WTC11 (cell line): ENCODE measurements at regions not wholly inside any gene's neighbourhood (a gene's known extent, or its start where the extent isn't known, plus 50 kb on each side); places are given as distances from the start of the nearest gene placed in this dataset.

ENCODE experiments used
- ATAC-seq: fragments of 200-7000 bp; cut with Tn5 transposase; 2 replicates; pipeline ENCODE4 v1.10.0; 2021; ENCODE audit warnings: mild to moderate bottlenecking, moderate library complexity
- CTCF ChIA-PET: fragments of 300-600 bp; sonication (Branson Sonifier 250); formaldehyde crosslinking; loops from one replicate; lab custom pipeline; 2021; ENCODE audit warnings: antibody characterized with exemption; lab: Charles Lee
- POLR2A ChIA-PET: fragments of 350-600 bp; sonication (Branson Sonifier 250); formaldehyde crosslinking; loops from one replicate; lab custom pipeline; 2021; ENCODE audit warnings: antibody characterized with exemption; lab: Charles Lee
- DNase-seq: peaks from one replicate; pipeline ENCODE4 v3.0.0; 2021; ENCODE audit warnings: low spot score
- H3K27ac Mint-ChIP-seq: 2 replicates; pipeline ENCODE4 v1.8.0; 2021; ENCODE audit warnings: mixed read lengths
- H3K27me3 Mint-ChIP-seq: 2 replicates; pipeline ENCODE4 v1.8.0; 2021; ENCODE audit warnings: low read depth, mild to moderate bottlenecking, moderate library complexity, mixed read lengths
- H3K36me3 Mint-ChIP-seq: 2 replicates; pipeline ENCODE4 v1.8.0; 2021; ENCODE audit warnings: mixed read lengths
- H3K4me1 Mint-ChIP-seq: 2 replicates; pipeline ENCODE4 v1.8.0; 2022; ENCODE audit warnings: mixed read lengths
- H3K4me3 Mint-ChIP-seq: 2 replicates; pipeline ENCODE4 v1.8.0; 2021; ENCODE audit warnings: mild to moderate bottlenecking, moderate library complexity, mixed read lengths
- H3K9me3 Mint-ChIP-seq: 2 replicates; pipeline ENCODE4 v1.8.0; 2021; ENCODE audit warnings: mixed read lengths
- CBFB ChIP-seq: sonication (generic); formaldehyde crosslinking; IDR thresholded peaks from 2 replicates; pipeline ENCODE4 v1.8.1; 2022; ENCODE audit warnings: mild to moderate bottlenecking, low read depth, missing genetic modification reagents
- FOXJ3 ChIP-seq: sonication (generic); formaldehyde crosslinking; IDR thresholded peaks from 2 replicates; pipeline ENCODE4 v1.9.0; 2021; ENCODE audit warnings: missing genetic modification reagents, mild to moderate bottlenecking, borderline replicate concordance
- FOXK1 ChIP-seq: sonication (generic); formaldehyde crosslinking; IDR thresholded peaks from 2 replicates; pipeline ENCODE4 v1.8.0; 2022; ENCODE audit warnings: mild to moderate bottlenecking, moderate library complexity, missing genetic modification reagents
- GRHL2 ChIP-seq: fragments of 250-450 bp; sonication (Bioruptor Pico); IDR thresholded peaks from 2 replicates; pipeline ENCODE4 v1.8.0; 2022; ENCODE audit warnings: mild to moderate bottlenecking, moderate library complexity; ENCODE audit not compliant: insufficient replicate concordance, severe bottlenecking
- GTF2I ChIP-seq: fragments of 250-450 bp; sonication (Bioruptor Pico); conservative IDR thresholded peaks from 2 replicates; pipeline ENCODE4 v1.4.0; 2021; ENCODE audit warnings: mild to moderate bottlenecking
- JAZF1 ChIP-seq: fragments of 250-450 bp; sonication (Bioruptor Pico); IDR thresholded peaks from 2 replicates; pipeline ENCODE4 v1.9.0; 2021; ENCODE audit warnings: moderate library complexity, mild to moderate bottlenecking, inconsistent platforms
- KAT7 ChIP-seq: sonication (generic); formaldehyde crosslinking; IDR thresholded peaks from 2 replicates; pipeline ENCODE4 v1.8.1; 2023; ENCODE audit warnings: missing genetic modification reagents, mild to moderate bottlenecking, borderline replicate concordance
- TCF7 ChIP-seq: sonication (generic); formaldehyde crosslinking; IDR thresholded peaks from 2 replicates; pipeline ENCODE4 v1.8.0; 2022; ENCODE audit warnings: mild to moderate bottlenecking, low read depth, missing genetic modification reagents, moderate library complexity
- TP53 ChIP-seq: sonication (generic); formaldehyde crosslinking; IDR thresholded peaks from 2 replicates; pipeline ENCODE4 v1.8.1; 2023; ENCODE audit warnings: mild to moderate bottlenecking, missing genetic modification reagents
- ZNF219 ChIP-seq: sonication (generic); formaldehyde crosslinking; IDR thresholded peaks from 2 replicates; pipeline ENCODE4 v1.8.0; 2023; ENCODE audit warnings: missing genetic modification reagents, mild to moderate bottlenecking, borderline replicate concordance
- TF ChIP-seq, protein P1 (sequence below): sonication (generic); formaldehyde crosslinking; IDR thresholded peaks from 2 replicates; pipeline ENCODE4 v1.8.1; 2022; ENCODE audit warnings: missing genetic modification reagents, borderline replicate concordance
- TF ChIP-seq, protein P2 (sequence below): sonication (generic); formaldehyde crosslinking; IDR thresholded peaks from 2 replicates; pipeline ENCODE4 v1.8.0; 2023; ENCODE audit warnings: missing genetic modification reagents
- TF ChIP-seq, protein P3 (sequence below): sonication (generic); formaldehyde crosslinking; IDR thresholded peaks from 2 replicates; pipeline ENCODE4 v1.8.0; 2022; ENCODE audit warnings: mild to moderate bottlenecking, missing genetic modification reagents
- TF ChIP-seq, protein P4 (sequence below): fragments of 250-450 bp; sonication (Bioruptor Pico); IDR thresholded peaks from 2 replicates; pipeline ENCODE4 v1.9.0; 2021; ENCODE audit warnings: mild to moderate bottlenecking
- TF ChIP-seq, protein P5 (sequence below): fragments of 250-450 bp; sonication (Bioruptor Pico); IDR thresholded peaks from 2 replicates; pipeline ENCODE4 v1.9.0; 2021; ENCODE audit warnings: moderate library complexity, mild to moderate bottlenecking, inconsistent platforms, borderline replicate concordance
- TF ChIP-seq, protein P6 (sequence below): sonication (generic); formaldehyde crosslinking; IDR thresholded peaks from 2 replicates; pipeline ENCODE4 v1.8.0; 2022; ENCODE audit warnings: mild to moderate bottlenecking, missing genetic modification reagents
- TF ChIP-seq, protein P7 (sequence below): sonication (generic); formaldehyde crosslinking; IDR thresholded peaks from 2 replicates; pipeline ENCODE4 v1.8.1; 2022; ENCODE audit warnings: low read depth, mild to moderate bottlenecking, moderate library complexity, missing genetic modification reagents, borderline replicate concordance

DNA sequence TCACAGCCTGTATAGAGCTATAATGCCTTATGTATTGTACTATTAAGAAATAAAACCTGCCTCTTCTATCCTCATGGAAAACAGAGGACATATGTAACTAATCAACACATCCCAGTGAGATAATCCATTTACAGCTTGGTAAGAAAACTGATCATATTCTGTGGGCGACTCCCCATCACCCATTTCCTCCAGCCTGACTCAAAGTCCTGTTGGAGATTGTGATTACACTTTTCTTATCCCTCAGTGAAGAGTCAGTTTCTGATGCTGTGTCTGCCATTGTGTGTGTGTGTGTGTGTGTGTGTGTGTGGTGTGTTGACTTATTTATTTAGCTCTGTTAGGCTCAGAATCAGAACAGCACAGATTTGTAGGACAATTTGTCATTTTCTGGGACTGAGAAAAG lies 212.8 kb downstream of the FGF9 start:
- no peaks in the 10 kb centered on the region for H3K27me3 Mint-ChIP-seq
- ATAC-seq (no peak), DNase-seq (no peak)
- H3K36me3 Mint-ChIP-seq, result no peaks in the 10 kb centered on the region
- POLR2A ChIA-PET, result no interaction called here
- CTCF ChIA-PET, result interaction anchor here (1.5 to 1.6 kb wide), 2 partner anchors 30 to 246 kb away, joined by 4 to 6 read pairs; no protein-coding TSS in a partner anchor
- no peaks in the 10 kb centered on the region for H3K4me1 Mint-ChIP-seq
- no peak overlapping the region for H3K27ac Mint-ChIP-seq
- H3K4me3 Mint-ChIP-seq, result no peak overlapping the region
- TF ChIP-seq FOXJ3 (CRISPR knock-in tag), result no peak
- TF ChIP-seq, protein P1, sequence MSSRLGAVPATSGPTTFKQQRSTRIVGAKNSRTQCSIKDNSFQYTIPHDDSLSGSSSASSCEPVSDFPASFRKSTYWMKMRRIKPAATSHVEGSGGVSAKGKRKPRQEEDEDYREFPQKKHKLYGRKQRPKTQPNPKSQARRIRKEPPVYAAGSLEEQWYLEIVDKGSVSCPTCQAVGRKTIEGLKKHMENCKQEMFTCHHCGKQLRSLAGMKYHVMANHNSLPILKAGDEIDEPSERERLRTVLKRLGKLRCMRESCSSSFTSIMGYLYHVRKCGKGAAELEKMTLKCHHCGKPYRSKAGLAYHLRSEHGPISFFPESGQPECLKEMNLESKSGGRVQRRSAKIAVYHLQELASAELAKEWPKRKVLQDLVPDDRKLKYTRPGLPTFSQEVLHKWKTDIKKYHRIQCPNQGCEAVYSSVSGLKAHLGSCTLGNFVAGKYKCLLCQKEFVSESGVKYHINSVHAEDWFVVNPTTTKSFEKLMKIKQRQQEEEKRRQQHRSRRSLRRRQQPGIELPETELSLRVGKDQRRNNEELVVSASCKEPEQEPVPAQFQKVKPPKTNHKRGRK, result no peak
- no peak for TF ChIP-seq ZNF219 (CRISPR knock-in tag)
- TF ChIP-seq TCF7, result no peak
- TF ChIP-seq FOXK1 (CRISPR knock-in tag), result no peak
- TF ChIP-seq, protein P2, sequence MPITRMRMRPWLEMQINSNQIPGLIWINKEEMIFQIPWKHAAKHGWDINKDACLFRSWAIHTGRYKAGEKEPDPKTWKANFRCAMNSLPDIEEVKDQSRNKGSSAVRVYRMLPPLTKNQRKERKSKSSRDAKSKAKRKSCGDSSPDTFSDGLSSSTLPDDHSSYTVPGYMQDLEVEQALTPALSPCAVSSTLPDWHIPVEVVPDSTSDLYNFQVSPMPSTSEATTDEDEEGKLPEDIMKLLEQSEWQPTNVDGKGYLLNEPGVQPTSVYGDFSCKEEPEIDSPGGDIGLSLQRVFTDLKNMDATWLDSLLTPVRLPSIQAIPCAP, result no peak
- TF ChIP-seq, protein P3, sequence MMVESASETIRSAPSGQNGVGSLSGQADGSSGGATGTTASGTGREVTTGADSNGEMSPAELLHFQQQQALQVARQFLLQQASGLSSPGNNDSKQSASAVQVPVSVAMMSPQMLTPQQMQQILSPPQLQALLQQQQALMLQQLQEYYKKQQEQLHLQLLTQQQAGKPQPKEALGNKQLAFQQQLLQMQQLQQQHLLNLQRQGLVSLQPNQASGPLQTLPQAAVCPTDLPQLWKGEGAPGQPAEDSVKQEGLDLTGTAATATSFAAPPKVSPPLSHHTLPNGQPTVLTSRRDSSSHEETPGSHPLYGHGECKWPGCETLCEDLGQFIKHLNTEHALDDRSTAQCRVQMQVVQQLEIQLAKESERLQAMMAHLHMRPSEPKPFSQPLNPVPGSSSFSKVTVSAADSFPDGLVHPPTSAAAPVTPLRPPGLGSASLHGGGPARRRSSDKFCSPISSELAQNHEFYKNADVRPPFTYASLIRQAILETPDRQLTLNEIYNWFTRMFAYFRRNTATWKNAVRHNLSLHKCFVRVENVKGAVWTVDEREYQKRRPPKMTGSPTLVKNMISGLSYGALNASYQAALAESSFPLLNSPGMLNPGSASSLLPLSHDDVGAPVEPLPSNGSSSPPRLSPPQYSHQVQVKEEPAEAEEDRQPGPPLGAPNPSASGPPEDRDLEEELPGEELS (CRISPR knock-in tag), result no peak
- no peak for TF ChIP-seq CBFB (CRISPR knock-in tag)
- no peak for TF ChIP-seq KAT7 (CRISPR knock-in tag)
- TF ChIP-seq GRHL2 (CRISPR knock-in tag), result no peak
- TF ChIP-seq, protein P4, sequence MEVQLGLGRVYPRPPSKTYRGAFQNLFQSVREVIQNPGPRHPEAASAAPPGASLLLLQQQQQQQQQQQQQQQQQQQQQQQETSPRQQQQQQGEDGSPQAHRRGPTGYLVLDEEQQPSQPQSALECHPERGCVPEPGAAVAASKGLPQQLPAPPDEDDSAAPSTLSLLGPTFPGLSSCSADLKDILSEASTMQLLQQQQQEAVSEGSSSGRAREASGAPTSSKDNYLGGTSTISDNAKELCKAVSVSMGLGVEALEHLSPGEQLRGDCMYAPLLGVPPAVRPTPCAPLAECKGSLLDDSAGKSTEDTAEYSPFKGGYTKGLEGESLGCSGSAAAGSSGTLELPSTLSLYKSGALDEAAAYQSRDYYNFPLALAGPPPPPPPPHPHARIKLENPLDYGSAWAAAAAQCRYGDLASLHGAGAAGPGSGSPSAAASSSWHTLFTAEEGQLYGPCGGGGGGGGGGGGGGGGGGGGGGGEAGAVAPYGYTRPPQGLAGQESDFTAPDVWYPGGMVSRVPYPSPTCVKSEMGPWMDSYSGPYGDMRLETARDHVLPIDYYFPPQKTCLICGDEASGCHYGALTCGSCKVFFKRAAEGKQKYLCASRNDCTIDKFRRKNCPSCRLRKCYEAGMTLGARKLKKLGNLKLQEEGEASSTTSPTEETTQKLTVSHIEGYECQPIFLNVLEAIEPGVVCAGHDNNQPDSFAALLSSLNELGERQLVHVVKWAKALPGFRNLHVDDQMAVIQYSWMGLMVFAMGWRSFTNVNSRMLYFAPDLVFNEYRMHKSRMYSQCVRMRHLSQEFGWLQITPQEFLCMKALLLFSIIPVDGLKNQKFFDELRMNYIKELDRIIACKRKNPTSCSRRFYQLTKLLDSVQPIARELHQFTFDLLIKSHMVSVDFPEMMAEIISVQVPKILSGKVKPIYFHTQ (CRISPR knock-in tag), result no peak
- TF ChIP-seq, protein P5, sequence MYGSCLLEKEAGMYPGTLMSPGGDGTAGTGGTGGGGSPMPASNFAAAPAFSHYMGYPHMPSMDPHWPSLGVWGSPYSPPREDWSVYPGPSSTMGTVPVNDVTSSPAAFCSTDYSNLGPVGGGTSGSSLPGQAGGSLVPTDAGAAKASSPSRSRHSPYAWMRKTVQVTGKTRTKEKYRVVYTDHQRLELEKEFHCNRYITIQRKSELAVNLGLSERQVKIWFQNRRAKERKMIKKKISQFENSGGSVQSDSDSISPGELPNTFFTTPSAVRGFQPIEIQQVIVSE, result no peak
- TF ChIP-seq TP53 (CRISPR knock-in tag), result no peak
- TF ChIP-seq, protein P6, sequence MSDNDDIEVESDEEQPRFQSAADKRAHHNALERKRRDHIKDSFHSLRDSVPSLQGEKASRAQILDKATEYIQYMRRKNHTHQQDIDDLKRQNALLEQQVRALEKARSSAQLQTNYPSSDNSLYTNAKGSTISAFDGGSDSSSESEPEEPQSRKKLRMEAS (CRISPR knock-in tag), result no peak
- TF ChIP-seq GTF2I (CRISPR knock-in tag), result no peak
- no peak for TF ChIP-seq JAZF1 (CRISPR knock-in tag)
- TF ChIP-seq, protein P7, sequence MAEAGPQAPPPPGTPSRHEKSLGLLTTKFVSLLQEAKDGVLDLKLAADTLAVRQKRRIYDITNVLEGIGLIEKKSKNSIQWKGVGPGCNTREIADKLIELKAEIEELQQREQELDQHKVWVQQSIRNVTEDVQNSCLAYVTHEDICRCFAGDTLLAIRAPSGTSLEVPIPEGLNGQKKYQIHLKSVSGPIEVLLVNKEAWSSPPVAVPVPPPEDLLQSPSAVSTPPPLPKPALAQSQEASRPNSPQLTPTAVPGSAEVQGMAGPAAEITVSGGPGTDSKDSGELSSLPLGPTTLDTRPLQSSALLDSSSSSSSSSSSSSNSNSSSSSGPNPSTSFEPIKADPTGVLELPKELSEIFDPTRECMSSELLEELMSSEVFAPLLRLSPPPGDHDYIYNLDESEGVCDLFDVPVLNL (CRISPR knock-in tag), result no peak
- 0 out of 2 replicates have a peak, but pooled peaks cover 4% of the 10 kb centered on the region for H3K9me3 Mint-ChIP-seq
